ENCODE measurements at regions not wholly inside any gene's neighbourhood (a gene's known extent, or its start where the extent isn't known, plus 50 kb on each side); places are given as distances from the start of the nearest gene placed in this dataset.
A peak's percentile ranks its signal among the peaks of the same experiment; 100 is the strongest.

DNA sequence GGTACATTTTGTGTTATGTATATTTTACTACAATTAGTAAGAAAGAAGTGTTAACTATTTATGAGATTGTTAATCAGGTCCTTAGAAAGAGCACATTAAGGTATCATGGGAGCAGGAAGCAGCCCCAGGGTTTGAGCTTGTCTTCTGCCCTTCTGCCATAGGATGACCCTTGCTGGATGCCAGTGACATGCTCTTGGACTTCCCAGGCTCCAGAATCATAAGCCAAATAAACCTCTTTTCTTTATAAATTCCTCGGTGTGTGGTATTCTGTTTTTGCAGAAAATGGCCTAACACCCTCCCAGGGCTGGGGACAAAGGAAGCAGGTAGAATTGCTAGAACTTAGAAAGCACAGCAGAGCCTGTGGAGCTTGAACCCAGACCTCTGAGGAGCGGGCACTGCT is 164.7 kb downstream of the VRK1 start:
- H3K9ac ChIP-seq (ENCODE audit: insufficient read depth, low read depth, low read length) = no peak overlapping the region
- CTCF ChIA-PET (ENCODE audit: low intra/inter-chr PET ratio, low total read pairs) = no interaction called here
- intact Hi-C loops (cut with micrococcal nuclease; ENCODE audit: unreplicated experiment) (no loop called here), in situ Hi-C loops (cut with HindIII; ENCODE audit: extremely low pct_ligation_motif_present, low pct_unique_long_range_greater_than_20kb) (no loop called here)
- 20% methylated on average over 2 of the region's 2 CpGs for WGBS (ENCODE audit: low lambda C conversion rate)
- H4K20me1 ChIP-seq (ENCODE audit: insufficient read depth, low read length) = no peaks in the 10 kb centered on the region
- no peak overlapping the region for H3K27ac ChIP-seq (ENCODE audit: extremely low read length, insufficient read depth, low read length)
- no peak for ATAC-seq
- H3K4me3 ChIP-seq (replicated peaks in 1 of 3; ENCODE audit: insufficient read depth in 1 of 3, low read depth in 2 of 3, low read length in 3 of 3) = no peak overlapping the region
- FAIRE-seq = no peak
- POLR2A ChIA-PET = no interaction called here
- TF ChIP-seq ZNF101 (CRISPR knock-in tag; IDR thresholded peaks at IDR 0.05; ENCODE audit: borderline replicate concordance, low read depth) = no peak
- TF ChIP-seq ZKSCAN1 (IDR thresholded peaks at IDR 0.05; ENCODE audit: low read length) = no peak
- peak; percentile 95; the same call in 1 of the 2 replicates for TF ChIP-seq ZNF564 (CRISPR knock-in tag; IDR thresholded peaks at IDR 0.05)
- no TSS peak for BruUV-seq (replicated peaks)
- H3K79me2 ChIP-seq (ENCODE audit: insufficient read depth, low read length) = no peaks in the 10 kb centered on the region
- H3K27me3 ChIP-seq (ENCODE audit: control insufficient read depth in 1 of 2, insufficient read depth in 2 of 2, low read length in 2 of 2) = no peaks in the 10 kb centered on the region
- no peak overlapping the region for H3K4me2 ChIP-seq (ENCODE audit: low read depth, low read length)
- no peaks in the 10 kb centered on the region for H3K36me3 ChIP-seq (replicated peaks in 1 of 2; ENCODE audit: control insufficient read depth in 1 of 2, insufficient read depth in 2 of 2, low read length in 2 of 2)
- DNase-seq (ENCODE audit: low spot score) = no peak
- H3K9me3 ChIP-seq (ENCODE audit: low read length) = no peaks in the 10 kb centered on the region
- no peak overlapping the region for H2AFZ ChIP-seq (ENCODE audit: low read length)
- H3K4me1 ChIP-seq (ENCODE audit: insufficient read depth, low read length) = no peaks in the 10 kb centered on the region

DNA sequence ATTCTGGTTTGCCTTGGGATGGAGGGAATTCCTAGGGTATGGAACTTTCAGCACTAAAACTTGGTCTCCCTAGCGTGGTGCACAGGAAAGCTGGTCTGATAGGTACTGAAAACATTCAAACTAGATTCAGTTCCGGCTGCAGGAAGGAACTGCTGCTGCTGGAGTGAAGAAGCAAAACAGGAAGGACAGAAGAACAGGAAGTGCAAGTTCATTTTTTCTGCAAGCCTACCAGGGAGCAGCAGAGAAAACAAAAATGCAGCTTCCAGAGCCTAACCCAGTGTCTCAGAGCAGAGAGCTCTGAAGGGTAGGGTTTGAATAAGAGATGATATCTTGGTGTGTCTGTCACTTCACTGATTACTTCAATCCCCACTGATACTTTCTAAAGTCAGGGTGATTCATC is 165.2 kb downstream of the VRK1 start:
- CTCF ChIA-PET (ENCODE audit: low intra/inter-chr PET ratio, low total read pairs) = no interaction called here
- no peak overlapping the region for H3K4me3 ChIP-seq (replicated peaks in 1 of 3; ENCODE audit: insufficient read depth in 1 of 3, low read depth in 2 of 3, low read length in 3 of 3)
- no peak for DNase-seq (ENCODE audit: low spot score)
- no peak for ATAC-seq
- no peak overlapping the region for H3K9ac ChIP-seq (ENCODE audit: insufficient read depth, low read depth, low read length)
- no peaks in the 10 kb centered on the region for H4K20me1 ChIP-seq (ENCODE audit: insufficient read depth, low read length)
- in situ Hi-C loops (cut with HindIII; ENCODE audit: extremely low pct_ligation_motif_present, low pct_unique_long_range_greater_than_20kb) = no loop called here
- WGBS (ENCODE audit: low lambda C conversion rate) = 6% methylated on average over 2 of the region's 2 CpGs
- H3K27ac ChIP-seq (ENCODE audit: extremely low read length, insufficient read depth, low read length) = no peak overlapping the region
- H3K4me1 ChIP-seq (ENCODE audit: insufficient read depth, low read length) = no peaks in the 10 kb centered on the region
- no peaks in the 10 kb centered on the region for H3K27me3 ChIP-seq (ENCODE audit: control insufficient read depth in 1 of 2, insufficient read depth in 2 of 2, low read length in 2 of 2)
- no peak overlapping the region for H2AFZ ChIP-seq (ENCODE audit: low read length)
- BruUV-seq (replicated peaks) = no TSS peak
- FAIRE-seq = no peak
- H3K36me3 ChIP-seq (replicated peaks in 1 of 2; ENCODE audit: control insufficient read depth in 1 of 2, insufficient read depth in 2 of 2, low read length in 2 of 2) = no peaks in the 10 kb centered on the region
- H3K4me2 ChIP-seq (ENCODE audit: low read depth, low read length) = no peak overlapping the region
- POLR2A ChIA-PET = no interaction called here
- TF ChIP-seq, protein P1, sequence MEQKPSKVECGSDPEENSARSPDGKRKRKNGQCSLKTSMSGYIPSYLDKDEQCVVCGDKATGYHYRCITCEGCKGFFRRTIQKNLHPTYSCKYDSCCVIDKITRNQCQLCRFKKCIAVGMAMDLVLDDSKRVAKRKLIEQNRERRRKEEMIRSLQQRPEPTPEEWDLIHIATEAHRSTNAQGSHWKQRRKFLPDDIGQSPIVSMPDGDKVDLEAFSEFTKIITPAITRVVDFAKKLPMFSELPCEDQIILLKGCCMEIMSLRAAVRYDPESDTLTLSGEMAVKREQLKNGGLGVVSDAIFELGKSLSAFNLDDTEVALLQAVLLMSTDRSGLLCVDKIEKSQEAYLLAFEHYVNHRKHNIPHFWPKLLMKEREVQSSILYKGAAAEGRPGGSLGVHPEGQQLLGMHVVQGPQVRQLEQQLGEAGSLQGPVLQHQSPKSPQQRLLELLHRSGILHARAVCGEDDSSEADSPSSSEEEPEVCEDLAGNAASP (CRISPR knock-in tag; IDR thresholded peaks at IDR 0.05; ENCODE audit: borderline replicate concordance) = no peak
- TF ChIP-seq ZNF747 (CRISPR knock-in tag; IDR thresholded peaks at IDR 0.05; ENCODE audit: borderline replicate concordance) = no peak
- no peak for TF ChIP-seq GABPA (IDR thresholded peaks at IDR 0.05; ENCODE audit: low read depth, low read length)
- peak; percentile 71 for TF ChIP-seq GABPA (CRISPR knock-in tag; IDR thresholded peaks at IDR 0.05; ENCODE audit: low read depth)
- no peaks in the 10 kb centered on the region for H3K9me3 ChIP-seq (ENCODE audit: low read length)
- intact Hi-C loops (cut with micrococcal nuclease; ENCODE audit: unreplicated experiment) = no loop called here
- H3K79me2 ChIP-seq (ENCODE audit: insufficient read depth, low read length) = no peaks in the 10 kb centered on the region

Measured in HepG2 (cell line).